Activated CD4-positive, alpha-beta memory T cell treated with anti-CD3 and anti-CD28 coated beads for 36 hours (primary cell): ENCODE measurements at regions not wholly inside any gene's neighbourhood (a gene's known extent, or its start where the extent isn't known, plus 50 kb on each side); places are given as distances from the start of the nearest gene placed in this dataset.
A peak's percentile ranks its signal among the peaks of the same experiment; 100 is the strongest.

Experiments used
- CTCF ChIA-PET: fragments of 350-600 bp; sonication (Branson Sonifier 250); formaldehyde crosslinking; loops from one replicate; lab custom pipeline; 2021; ENCODE audit warnings: antibody characterized with exemption, inconsistent platforms; lab: Charles Lee
- POLR2A ChIA-PET: fragments of 350-600 bp; sonication (Branson Sonifier 250); formaldehyde crosslinking; loops from one replicate; lab custom pipeline; 2021; ENCODE audit warnings: antibody characterized with exemption; lab: Charles Lee
- DNase-seq: peaks from one replicate; pipeline ENCODE4 v3.0.0-alpha.2; 2020
- H3K27ac Mint-ChIP-seq: one replicate; pipeline ENCODE4 v1.8.0; 2021; ENCODE audit warnings: mixed read lengths
- H3K27me3 Mint-ChIP-seq: one replicate; pipeline ENCODE4 v1.8.0; 2021; ENCODE audit warnings: mixed read lengths
- H3K36me3 Mint-ChIP-seq: one replicate; pipeline ENCODE4 v1.8.0; 2021; ENCODE audit warnings: mixed read lengths
- H3K4me1 Mint-ChIP-seq: one replicate; pipeline ENCODE4 v1.8.0; 2021; ENCODE audit warnings: low read depth, mixed read lengths
- H3K4me3 Mint-ChIP-seq: one replicate; pipeline ENCODE4 v1.8.0; 2021; ENCODE audit warnings: mild to moderate bottlenecking, mixed read lengths
- H3K9me3 Mint-ChIP-seq: one replicate; pipeline ENCODE4 v1.8.0; 2021; ENCODE audit warnings: mixed read lengths
- intact Hi-C: fragments of 100-400 bp; cut with micrococcal nuclease; formaldehyde crosslinking; loops from one replicate; pipeline ENCODE4 v1.15.1; 2023

GRCh38 chr3:66785191-66785909 is 212.8 kb upstream of the KBTBD8 start:
- H3K27ac Mint-ChIP-seq = no peak overlapping the region
- ChIA-PET CTCF (no interaction called here), POLR2A (no interaction called here)

DNA sequence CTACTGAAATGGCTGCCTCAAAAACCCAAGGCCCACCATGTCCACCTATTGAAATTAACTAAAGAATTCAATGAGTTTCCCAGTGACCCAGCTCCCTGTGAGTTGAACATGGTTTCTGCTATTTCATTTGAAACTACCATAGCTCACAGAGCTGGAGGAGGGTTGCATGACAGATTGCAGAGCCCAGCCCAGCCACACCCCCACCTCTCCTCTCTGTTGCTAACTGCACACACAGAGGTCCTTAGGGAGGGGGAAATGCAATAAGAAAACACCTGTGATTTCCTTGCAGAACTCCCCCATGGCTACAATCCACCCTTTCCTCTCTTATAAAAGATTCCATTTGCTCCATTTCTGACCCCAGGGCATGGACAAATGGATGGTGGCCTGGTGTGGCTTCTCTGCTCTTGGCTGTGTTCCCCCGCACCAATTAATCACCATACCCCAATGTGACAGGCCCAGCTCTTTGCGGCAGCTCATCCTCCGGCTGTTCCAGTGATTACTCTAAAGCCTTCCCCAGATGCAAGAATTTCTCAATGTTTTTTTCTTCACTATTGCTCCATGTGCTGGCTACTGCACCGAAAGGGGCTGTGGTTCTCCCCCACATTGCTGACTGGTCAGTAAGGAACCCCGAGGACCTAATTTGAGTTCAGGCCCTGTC is 208.4 kb upstream of the KBTBD8 start:
- intact Hi-C loops = no loop called here
- H3K4me3 Mint-ChIP-seq = no peak overlapping the region
- DNase-seq = no peak
- CTCF ChIA-PET = no interaction called here
- POLR2A ChIA-PET = no interaction called here
- H3K4me1 Mint-ChIP-seq = no peaks in the 10 kb centered on the region
- no peaks in the 10 kb centered on the region for H3K9me3 Mint-ChIP-seq
- peaks cover 2% of the 10 kb centered on the region for H3K27me3 Mint-ChIP-seq
- H3K36me3 Mint-ChIP-seq = no peaks in the 10 kb centered on the region
- no peak overlapping the region for H3K27ac Mint-ChIP-seq

More at GRCh38 chr3:66785191-66785909, 212.8 kb upstream of the KBTBD8 start:
- Mint-ChIP-seq H3K4me3 (no peak overlapping the region), H3K36me3 (no peaks in the 10 kb centered on the region), H3K9me3 (peaks cover 2% of the 10 kb centered on the region), H3K27me3 (peaks cover 2% of the 10 kb centered on the region), H3K4me1 (no peaks in the 10 kb centered on the region)
- no peak for DNase-seq
- intact Hi-C loops = no loop called here

GRCh38 chr3:66792086-66792485 is 206.0 kb upstream of the KBTBD8 start:
- Mint-ChIP-seq H3K27me3 (no peaks in the 10 kb centered on the region), H3K27ac (no peak overlapping the region)

DNA sequence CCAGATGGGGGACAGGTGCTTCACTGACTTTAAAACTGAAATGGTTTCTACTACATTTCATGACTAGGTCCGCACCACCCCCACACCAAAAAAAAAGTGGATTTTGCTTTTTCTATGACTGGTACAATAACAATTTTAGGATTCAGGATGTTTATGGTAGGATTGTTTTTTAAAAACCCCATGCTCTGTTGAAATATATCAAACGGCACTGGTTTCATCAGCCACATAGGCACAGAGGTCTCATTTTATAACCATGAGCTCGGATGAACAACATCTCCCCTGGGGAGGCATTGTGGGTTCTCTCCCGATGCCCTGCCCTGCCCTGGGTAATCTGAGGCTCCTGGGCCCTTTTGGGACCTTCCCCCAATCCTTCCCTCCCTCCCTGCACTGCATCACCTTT is 202.7 kb upstream of the KBTBD8 start:
- Mint-ChIP-seq H3K9me3 (no peaks in the 10 kb centered on the region), H3K36me3 (no peaks in the 10 kb centered on the region), H3K4me1 (no peaks in the 10 kb centered on the region), H3K27me3 (peaks cover 10% of the 10 kb centered on the region), H3K4me3 (no peak overlapping the region), H3K27ac (no peak overlapping the region)
- intact Hi-C loops = no loop called here
- ChIA-PET POLR2A (no interaction called here), CTCF (no interaction called here)
- no peak for DNase-seq

More at GRCh38 chr3:66792086-66792485, 206.0 kb upstream of the KBTBD8 start:
- no peaks in the 10 kb centered on the region for H3K36me3 Mint-ChIP-seq
- no peak overlapping the region for H3K4me3 Mint-ChIP-seq
- ChIA-PET POLR2A (no interaction called here), CTCF (no interaction called here)
- no peaks in the 10 kb centered on the region for H3K4me1 Mint-ChIP-seq
- no peak for DNase-seq
- H3K9me3 Mint-ChIP-seq = no peaks in the 10 kb centered on the region
- intact Hi-C loops = no loop called here

GRCh38 chr3:66796343-66796742 is 201.8 kb upstream of the KBTBD8 start:
- Mint-ChIP-seq H3K9me3 (no peaks in the 10 kb centered on the region), H3K4me1 (no peaks in the 10 kb centered on the region), H3K4me3 (no peak overlapping the region), H3K27me3 (peaks cover 10% of the 10 kb centered on the region), H3K36me3 (no peaks in the 10 kb centered on the region), H3K27ac (no peak overlapping the region)
- intact Hi-C loops = no loop called here
- DNase-seq = no peak
- CTCF ChIA-PET = no interaction called here
- POLR2A ChIA-PET = no interaction called here

- Mint-ChIP-seq H3K36me3 (no peaks in the 10 kb centered on the region), H3K9me3 (no peaks in the 10 kb centered on the region), H3K4me1 (no peaks in the 10 kb centered on the region), H3K27ac (no peak overlapping the region), H3K27me3 (peaks cover 15% of the 10 kb centered on the region), H3K4me3 (no peak overlapping the region)
- CTCF ChIA-PET = no interaction called here
- no peak for DNase-seq
- intact Hi-C loops = no loop called here
- POLR2A ChIA-PET = no interaction called here
These were observed 200.1 kb upstream of the KBTBD8 start for GRCh38 chr3:66797889-66798560.

DNA sequence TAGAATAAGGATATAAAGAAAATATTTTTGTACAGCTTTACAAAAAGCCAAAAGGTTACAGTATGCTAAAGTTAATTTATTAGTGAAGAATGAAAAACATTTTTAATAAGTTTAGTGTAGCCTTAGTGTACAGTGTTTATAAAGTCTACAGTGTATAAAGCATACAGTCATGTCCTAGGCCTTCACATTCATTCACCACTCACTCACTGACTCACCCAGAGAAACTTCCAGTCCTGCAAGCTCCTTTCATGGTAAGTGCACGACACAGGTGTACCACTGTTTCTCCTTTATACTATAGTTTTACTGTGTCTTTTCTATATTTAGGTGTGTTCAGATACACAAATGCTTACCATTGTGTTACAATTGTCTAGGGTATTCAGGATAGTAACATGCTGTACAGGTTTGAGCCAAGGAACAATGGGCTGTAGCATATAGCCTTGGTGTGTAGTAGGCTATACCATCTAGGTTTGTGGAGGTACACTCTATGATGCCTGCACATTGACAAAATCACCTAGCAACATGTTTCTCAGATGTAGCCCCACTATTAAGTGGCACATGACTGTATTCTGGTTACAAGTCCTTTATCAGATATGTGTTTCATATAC is 197.1 kb upstream of the KBTBD8 start:
- no peaks in the 10 kb centered on the region for H3K4me1 Mint-ChIP-seq
- ChIA-PET POLR2A (no interaction called here), CTCF (interaction anchor here (0.7 to 1.1 kb wide), 3 partner anchors 8 to 21 kb away, joined by 3 to 8 read pairs (median 3); no protein-coding TSS in a partner anchor)
- no peak for DNase-seq
- H3K36me3 Mint-ChIP-seq = no peaks in the 10 kb centered on the region
- no peaks in the 10 kb centered on the region for H3K9me3 Mint-ChIP-seq
- H3K27ac Mint-ChIP-seq = no peak overlapping the region
- no peak overlapping the region for H3K4me3 Mint-ChIP-seq
- intact Hi-C loops = no loop called here
- peaks cover 15% of the 10 kb centered on the region for H3K27me3 Mint-ChIP-seq

DNA sequence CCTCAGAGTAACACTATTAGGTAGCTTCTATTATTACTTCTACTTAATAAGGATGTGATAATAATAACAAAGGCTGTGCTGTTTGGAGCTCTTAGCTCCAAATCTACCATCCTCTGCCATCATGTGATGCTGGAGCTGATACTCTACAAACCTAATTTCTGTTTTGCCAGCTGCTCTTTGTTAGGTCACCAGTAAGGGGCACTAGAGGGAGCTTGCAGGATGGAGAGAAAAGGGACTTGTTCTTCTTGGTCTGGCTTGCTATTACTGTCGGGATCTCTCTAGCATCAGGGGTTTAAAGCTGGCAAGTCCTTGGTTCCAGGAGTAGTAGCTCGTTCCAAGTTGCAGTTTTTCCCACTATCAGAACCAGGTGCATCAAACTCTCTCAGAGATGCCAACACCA is 194.9 kb upstream of the KBTBD8 start:
- ChIA-PET CTCF (interaction anchor here (0.6 to 2.7 kb wide), 5 partner anchors 13 to 526 kb away, joined by 3 to 16 read pairs (median 4); no protein-coding TSS in a partner anchor), POLR2A (no interaction called here)
- DNase-seq = no peak
- no peaks in the 10 kb centered on the region for H3K36me3 Mint-ChIP-seq
- peaks cover 13% of the 10 kb centered on the region for H3K27me3 Mint-ChIP-seq
- no peak overlapping the region for H3K27ac Mint-ChIP-seq
- intact Hi-C loops = no loop called here
- H3K4me3 Mint-ChIP-seq = no peak overlapping the region
- H3K9me3 Mint-ChIP-seq = no peaks in the 10 kb centered on the region
- H3K4me1 Mint-ChIP-seq = no peaks in the 10 kb centered on the region

DNA sequence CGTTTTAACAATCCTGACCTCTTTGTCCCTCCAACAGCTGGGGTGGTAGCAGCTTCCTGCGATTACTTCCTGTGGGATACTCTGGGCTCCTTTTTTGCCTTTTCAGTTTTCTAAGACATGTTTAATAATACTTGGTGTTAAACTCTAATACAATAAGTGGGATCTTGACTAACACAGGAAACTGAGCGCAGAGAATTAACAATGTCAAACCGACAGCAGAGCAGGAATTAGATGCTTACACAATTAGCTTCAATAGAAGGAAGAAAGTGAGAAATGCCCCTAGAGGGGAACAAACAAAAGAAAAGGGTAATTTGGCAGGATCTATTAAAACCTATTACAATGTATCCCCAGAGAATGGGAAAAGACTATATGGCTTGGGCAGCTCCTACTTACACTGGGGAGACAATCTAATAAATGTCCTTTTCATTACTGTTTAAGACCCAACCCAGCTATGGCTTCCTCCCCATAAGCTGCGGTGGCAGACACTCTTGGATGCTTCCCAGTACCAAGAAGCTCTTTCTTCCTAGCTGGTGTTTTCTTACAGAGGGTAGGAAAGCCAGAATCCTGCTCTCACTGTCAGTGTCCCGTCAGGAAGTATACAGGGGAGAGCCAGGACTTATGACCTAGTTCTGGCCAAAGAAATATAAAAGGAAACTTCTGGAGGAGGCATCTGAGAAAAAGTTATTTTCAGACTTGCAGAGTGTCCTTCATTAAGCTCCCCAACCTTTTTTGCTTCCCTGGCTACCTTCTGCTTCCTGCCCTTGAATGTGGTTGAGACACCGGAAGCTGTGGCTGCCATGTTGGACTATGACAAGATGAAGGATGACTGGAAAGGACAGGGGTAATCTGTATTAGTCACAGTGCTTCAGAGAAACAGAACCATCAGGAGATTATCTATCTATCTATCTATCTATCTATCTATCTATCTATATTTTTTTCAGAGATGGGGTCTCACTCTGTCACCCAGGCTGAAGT is 194.1 kb upstream of the KBTBD8 start:
- POLR2A ChIA-PET = no interaction called here
- Mint-ChIP-seq H3K36me3 (no peaks in the 10 kb centered on the region), H3K27ac (no peak overlapping the region), H3K4me1 (no peaks in the 10 kb centered on the region), H3K9me3 (no peaks in the 10 kb centered on the region), H3K4me3 (no peak overlapping the region), H3K27me3 (peaks cover 10% of the 10 kb centered on the region)
- DNase-seq = peak; percentile 21
- intact Hi-C loops = no loop called here
- CTCF ChIA-PET = interaction anchor here (0.6 to 2.7 kb wide), 6 partner anchors 12 to 527 kb away, joined by 3 to 16 read pairs (median 5); no protein-coding TSS in a partner anchor

- intact Hi-C loops = no loop called here
- ChIA-PET POLR2A (no interaction called here), CTCF (interaction anchor here (0.9 to 3.3 kb wide), 5 partner anchors 9 to 402 kb away, joined by 3 to 23 read pairs (median 3); no protein-coding TSS in a partner anchor)
- H3K27ac Mint-ChIP-seq = no peak overlapping the region
- H3K4me3 Mint-ChIP-seq = no peak overlapping the region
- H3K9me3 Mint-ChIP-seq = no peaks in the 10 kb centered on the region
- no peak for DNase-seq
- peaks cover 2% of the 10 kb centered on the region for H3K4me1 Mint-ChIP-seq
- no peaks in the 10 kb centered on the region for H3K27me3 Mint-ChIP-seq
- no peaks in the 10 kb centered on the region for H3K36me3 Mint-ChIP-seq
These were observed 189.1 kb upstream of the KBTBD8 start for GRCh38 chr3:66808891-66809594.

DNA sequence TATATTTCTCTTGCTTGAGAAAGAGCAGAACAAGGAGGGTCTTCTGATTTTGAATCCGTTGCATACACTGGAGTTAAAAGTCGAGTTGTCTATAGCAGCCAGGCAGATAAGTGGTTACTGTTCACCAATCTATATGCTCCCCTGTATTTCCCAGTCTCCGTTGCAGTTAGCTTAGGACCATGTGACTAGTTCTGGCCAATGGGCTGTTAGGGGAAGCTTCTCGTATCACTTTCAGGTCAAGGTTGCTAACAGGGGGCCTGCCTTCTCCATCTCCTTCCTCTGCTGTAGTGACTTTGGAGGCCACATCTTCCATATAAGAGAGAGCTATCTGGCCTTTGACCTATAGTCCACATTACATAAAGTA is 188.5 kb upstream of the KBTBD8 start:
- DNase-seq = no peak
- intact Hi-C loops = no loop called here
- ChIA-PET CTCF (interaction anchor here (1.0 to 3.3 kb wide), 6 partner anchors 9 to 555 kb away, joined by 3 to 23 read pairs (median 3); no protein-coding TSS in a partner anchor), POLR2A (no interaction called here)
- Mint-ChIP-seq H3K4me1 (peaks cover 2% of the 10 kb centered on the region), H3K9me3 (no peaks in the 10 kb centered on the region), H3K27me3 (no peaks in the 10 kb centered on the region), H3K36me3 (no peaks in the 10 kb centered on the region), H3K4me3 (no peak overlapping the region), H3K27ac (no peak overlapping the region)
